NCI-H82 treated with DMSO at 0.1 percent for 48 hours (cell line): ENCODE measurements at regions not wholly inside any gene's neighbourhood (a gene's known extent, or its start where the extent isn't known, plus 50 kb on each side); places are given as distances from the start of the nearest gene placed in this dataset.

Experiments
- DNase-seq: peaks from one replicate; lab custom pipeline; 2025; ENCODE audit not compliant: unreplicated experiment; lab: John Stamatoyannopoulos, UW

GRCh38 chr5:144880513-144880912 is 709.8 kb downstream of the KCTD16 start:
- DNase-seq: no peak

GRCh38 chr5:144876990-144877389 is 706.3 kb downstream of the KCTD16 start:
- no peak for DNase-seq

GRCh38 chr5:144873076-144873475 is 702.4 kb downstream of the KCTD16 start:
- DNase-seq: no peak

- no peak for DNase-seq
Measured at GRCh38 chr5:144864118-144864517, 693.4 kb downstream of the KCTD16 start.

GRCh38 chr5:144857454-144857853 is 686.8 kb downstream of the KCTD16 start:
- no peak for DNase-seq

GRCh38 chr5:144844086-144844485 is 673.4 kb downstream of the KCTD16 start:
- DNase-seq: no peak

- DNase-seq: peak; percentile 8
Measured at GRCh38 chr5:144832416-144832815, 661.7 kb downstream of the KCTD16 start.

- DNase-seq: no peak
Measured at GRCh38 chr5:144831650-144832049, 661.0 kb downstream of the KCTD16 start.

- no peak for DNase-seq
Measured at GRCh38 chr5:144822503-144822902, 651.8 kb downstream of the KCTD16 start.

- no peak for DNase-seq
Measured at GRCh38 chr5:144820278-144820677, 649.6 kb downstream of the KCTD16 start.

- no peak for DNase-seq
Measured at GRCh38 chr5:144815131-144815530, 644.5 kb downstream of the KCTD16 start.

- DNase-seq: no peak
Measured at GRCh38 chr5:144812763-144813162, 642.1 kb downstream of the KCTD16 start.

- DNase-seq: no peak
Measured at GRCh38 chr5:144800169-144800568, 629.5 kb downstream of the KCTD16 start.

GRCh38 chr5:144798595-144798994 is 627.9 kb downstream of the KCTD16 start:
- DNase-seq: no peak

GRCh38 chr5:144794922-144795321 is 624.2 kb downstream of the KCTD16 start:
- DNase-seq: no peak

GRCh38 chr5:144788556-144788955 is 617.9 kb downstream of the KCTD16 start:
- no peak for DNase-seq

- no peak for DNase-seq
Measured at GRCh38 chr5:144788046-144788445, 617.4 kb downstream of the KCTD16 start.

GRCh38 chr5:144779368-144779767 is 608.7 kb downstream of the KCTD16 start:
- no peak for DNase-seq

- no peak for DNase-seq
Measured at GRCh38 chr5:144778561-144778960, 607.9 kb downstream of the KCTD16 start.

- DNase-seq: no peak
Measured at GRCh38 chr5:144774197-144774596, 603.5 kb downstream of the KCTD16 start.

- no peak for DNase-seq
Measured at GRCh38 chr5:144773628-144774027, 603.0 kb downstream of the KCTD16 start.

GRCh38 chr5:144771802-144772201 is 601.1 kb downstream of the KCTD16 start:
- DNase-seq: no peak

GRCh38 chr5:144742361-144742760 is 571.7 kb downstream of the KCTD16 start:
- DNase-seq: no peak

- DNase-seq: no peak
Measured at GRCh38 chr5:144731786-144732185, 561.1 kb downstream of the KCTD16 start.
